Kidney (tissue), 13 donors: ENCODE measurements at regions not wholly inside any gene's neighbourhood (a gene's known extent, or its start where the extent isn't known, plus 50 kb on each side); places are given as distances from the start of the nearest gene placed in this dataset.

ENCODE experiments used
- DNase-seq, 5 donors: peaks; one replicate each; pipeline ENCODE4 v3.0.0-alpha.2; 2013 to 2020
- FAIRE-seq: peaks from 2 replicates; lab custom pipeline; 2012; peaks lifted over from hg19 to GRCh38; lab: Jason Lieb, UNC
- H3K27ac ChIP-seq, 2 donors: one replicate each; pipeline ENCODE4 v1.7.0; 2013; ENCODE audit warnings: low read depth in 2 of 2, low read length in 2 of 2, inconsistent platforms in 1 of 2
- H3K27me3 ChIP-seq: one replicate; pipeline ENCODE4 v1.7.1; 2013; ENCODE audit warnings: low read length, inconsistent platforms; ENCODE audit not compliant: control insufficient read depth, insufficient read depth
- H3K36me3 ChIP-seq, 3 donors: one replicate each; pipeline versions ENCODE4 v1.7.0 to v1.7.1; 2013; ENCODE audit warnings: low read length in 3 of 3, control low read depth in 1 of 3, inconsistent platforms in 1 of 3; ENCODE audit not compliant: insufficient read depth in 3 of 3, control insufficient read depth in 2 of 3
- H3K4me1 ChIP-seq, 3 donors: one replicate each; pipeline versions ENCODE4 v1.7.0 to v1.7.1; 2013; ENCODE audit warnings: low read length in 3 of 3, inconsistent platforms in 1 of 3, low read depth in 1 of 3; ENCODE audit not compliant: control insufficient read depth in 2 of 3, insufficient read depth in 2 of 3
- H3K4me3 ChIP-seq, 3 donors: one replicate each; pipeline versions ENCODE4 v1.7.0 to v1.8.1; 2013; ENCODE audit warnings: low read length in 3 of 3, control low read depth in 1 of 3, inconsistent platforms in 1 of 3
- H3K9ac ChIP-seq, 3 donors: one replicate each; pipeline versions ENCODE4 v1.7.0 to v1.7.1; 2013; ENCODE audit warnings: low read length in 3 of 3, control low read depth in 1 of 3, inconsistent platforms in 1 of 3
- H3K9me3 ChIP-seq, 3 donors: one replicate each; pipeline versions ENCODE4 v1.7.0 to v1.7.1; 2013; ENCODE audit warnings: low read length in 3 of 3, control low read depth in 1 of 3, inconsistent platforms in 1 of 3; ENCODE audit not compliant: control insufficient read depth in 2 of 3, insufficient read depth in 1 of 3
- CTCF ChIP-seq: IDR thresholded peaks from 3 replicates; pipeline ENCODE4 v1.5.1; 2012; ENCODE audit warnings: mild to moderate bottlenecking, moderate library complexity, borderline replicate concordance; ENCODE audit not compliant: insufficient read depth; ENCODE audit errors: extremely low read depth
- intact Hi-C: fragments of 100-400 bp; cut with DNase I; formaldehyde crosslinking; loops from one replicate; pipeline ENCODE4 v1.11.1; 2022
- donor health status: control.
- donor health status: control.
- donor health status: control.
- donor health status: control.
- donor health status: control.
- donor health status: DM: yes; HTN: yes; CAD: no.
- donor health status: Normal renal cell carcinoma (clear cell type).

- H3K36me3 ChIP-seq: no peaks in the 10 kb centered on the region
- TF ChIP-seq CTCF: no peak
- FAIRE-seq: no peak
- no peak overlapping the region for H3K27ac ChIP-seq
- intact Hi-C loops: no loop called here
- no peaks in the 10 kb centered on the region for H3K9me3 ChIP-seq
- H3K4me1 ChIP-seq: no peaks in the 10 kb centered on the region
- no peaks in the 10 kb centered on the region for H3K27me3 ChIP-seq
- no peak overlapping the region for H3K9ac ChIP-seq
- H3K4me3 ChIP-seq: no peak overlapping the region
- no peak for DNase-seq
These were observed 276.6 kb upstream of the ZPLD1 start for GRCh38 chr3:102158080-102158740.

- Histone ChIP-seq H3K4me1 (peaks cover 0 to 6% (median 0%) of the 10 kb centered on the region in 3 donors), H3K9me3 (no peaks in the 10 kb centered on the region), H3K36me3 (no peaks in the 10 kb centered on the region), H3K27ac (no peak overlapping the region), H3K9ac (no peak overlapping the region), H3K27me3 (no peaks in the 10 kb centered on the region), H3K4me3 (no peak overlapping the region)
- intact Hi-C loops: no loop called here
- no peak for TF ChIP-seq CTCF
- no peak for FAIRE-seq
- DNase-seq: no peak
These were observed 274.9 kb upstream of the ZPLD1 start for GRCh38 chr3:102159810-102160451.

DNA sequence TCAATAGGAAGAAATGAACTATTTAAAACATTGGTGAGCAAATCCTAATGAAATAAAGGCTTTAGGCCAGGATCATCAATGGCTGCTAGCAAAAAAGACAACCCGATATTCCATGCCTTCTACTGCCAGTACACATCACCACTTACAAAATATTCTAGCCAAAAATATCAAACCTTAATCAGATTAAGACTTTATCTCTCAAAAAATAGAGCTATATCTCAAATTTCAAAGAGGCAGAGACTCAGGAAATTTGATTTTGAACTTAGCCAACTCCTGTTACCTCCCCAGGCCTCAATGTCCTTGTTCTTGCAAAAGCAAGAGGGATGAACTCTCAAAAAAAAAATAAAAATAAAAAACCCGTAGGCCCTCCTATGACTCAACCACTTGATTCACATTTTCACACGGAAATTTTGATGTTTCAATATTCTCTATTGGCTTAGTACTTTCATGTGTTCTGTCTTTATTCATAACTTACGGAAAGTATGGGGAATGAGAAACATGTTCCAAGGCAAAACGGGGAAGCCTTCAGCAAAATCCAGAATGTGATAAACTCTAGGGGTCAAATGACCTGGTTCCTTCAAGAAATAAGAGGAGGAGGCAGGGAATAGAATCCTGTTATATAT lies 273.3 kb upstream of the ZPLD1 start:
- intact Hi-C loops: no loop called here
- FAIRE-seq (no peak), DNase-seq (no peak)
- no peak overlapping the region for H3K27ac ChIP-seq
- H3K36me3 ChIP-seq: no peaks in the 10 kb centered on the region
- H3K9me3 ChIP-seq: no peaks in the 10 kb centered on the region
- H3K9ac ChIP-seq: no peak overlapping the region
- no peaks in the 10 kb centered on the region for H3K27me3 ChIP-seq
- no peak for TF ChIP-seq CTCF
- no peak overlapping the region for H3K4me3 ChIP-seq
- peaks cover 0 to 6% (median 0%) of the 10 kb centered on the region in 3 donors for H3K4me1 ChIP-seq
